ENCODE measurements at regions not wholly inside any gene's neighbourhood (a gene's known extent, or its start where the extent isn't known, plus 50 kb on each side); places are given as distances from the start of the nearest gene placed in this dataset.
"Not testable (repeated sequence)": the region's sequence is repeated elsewhere in the genome, so short reads cannot be mapped to it uniquely, and the experiment has no call there.

DNA sequence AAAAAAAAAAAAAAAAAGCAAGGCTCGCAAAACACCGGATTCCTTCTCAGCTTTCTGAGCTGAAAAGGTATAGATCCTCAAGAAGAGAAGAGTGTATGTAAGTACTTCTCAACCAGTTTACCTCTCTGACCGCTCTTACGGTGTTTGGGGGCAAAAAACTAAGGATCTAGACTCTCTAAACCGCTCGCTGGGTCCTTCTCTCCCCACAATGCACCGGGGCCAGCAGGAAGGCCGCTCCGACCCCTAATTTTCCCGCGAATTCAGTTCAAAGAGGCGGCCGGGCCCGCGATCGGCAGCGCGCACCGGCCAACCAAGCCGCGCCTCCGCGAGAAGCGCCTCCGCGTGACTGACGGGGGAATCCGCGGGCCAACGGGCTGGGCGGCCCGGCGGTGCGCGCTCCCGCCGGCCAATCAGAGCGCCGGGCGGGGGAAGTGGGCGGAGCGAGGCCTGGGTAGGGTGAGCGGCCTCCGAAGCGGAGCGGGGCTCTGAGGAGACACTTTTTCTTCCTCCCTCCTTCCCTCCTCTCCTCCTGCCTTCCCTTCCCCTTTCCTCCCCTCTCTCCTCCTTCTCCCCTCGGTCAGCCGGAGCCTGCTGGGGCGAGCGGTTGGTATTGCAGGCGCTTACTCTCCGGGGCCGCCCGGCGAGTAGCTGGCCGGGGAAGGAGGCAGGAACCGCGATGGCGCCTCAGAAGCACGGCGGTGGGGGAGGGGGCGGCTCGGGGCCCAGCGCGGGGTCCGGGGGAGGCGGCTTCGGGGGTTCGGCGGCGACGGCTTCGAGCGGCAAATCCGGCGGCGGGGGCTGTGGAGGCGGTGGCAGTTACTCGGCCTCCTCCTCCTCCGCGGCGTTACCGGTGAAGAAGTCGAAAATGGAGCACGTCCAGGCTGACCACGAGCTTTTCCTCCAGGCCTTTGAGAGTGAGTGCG lies 93.0 kb downstream of the CRLF3 start:
- DNase-seq = peak in 53 of 58 donors; percentile 28 to 88 (median 73)

DNA sequence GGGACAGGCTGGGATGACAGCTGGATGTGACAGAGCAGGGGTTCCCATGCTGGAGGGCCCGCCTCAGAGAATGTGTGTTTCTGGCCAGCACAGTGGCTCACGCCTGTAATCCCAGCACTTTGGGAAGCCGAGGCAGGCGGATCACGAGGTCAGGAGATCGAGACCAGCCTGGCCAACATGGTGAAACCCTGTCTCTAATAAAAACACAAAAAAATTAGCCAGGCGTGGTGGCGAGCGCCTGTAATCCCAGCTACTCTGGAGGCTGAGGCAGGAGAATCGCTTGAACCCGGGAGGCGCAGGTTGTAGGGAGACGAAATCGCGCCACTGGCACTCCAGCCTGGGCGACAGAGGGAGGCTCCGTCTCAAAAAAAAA lies 93.7 kb downstream of the CRLF3 start:
- not testable (repeated sequence) for DNase-seq

DNA sequence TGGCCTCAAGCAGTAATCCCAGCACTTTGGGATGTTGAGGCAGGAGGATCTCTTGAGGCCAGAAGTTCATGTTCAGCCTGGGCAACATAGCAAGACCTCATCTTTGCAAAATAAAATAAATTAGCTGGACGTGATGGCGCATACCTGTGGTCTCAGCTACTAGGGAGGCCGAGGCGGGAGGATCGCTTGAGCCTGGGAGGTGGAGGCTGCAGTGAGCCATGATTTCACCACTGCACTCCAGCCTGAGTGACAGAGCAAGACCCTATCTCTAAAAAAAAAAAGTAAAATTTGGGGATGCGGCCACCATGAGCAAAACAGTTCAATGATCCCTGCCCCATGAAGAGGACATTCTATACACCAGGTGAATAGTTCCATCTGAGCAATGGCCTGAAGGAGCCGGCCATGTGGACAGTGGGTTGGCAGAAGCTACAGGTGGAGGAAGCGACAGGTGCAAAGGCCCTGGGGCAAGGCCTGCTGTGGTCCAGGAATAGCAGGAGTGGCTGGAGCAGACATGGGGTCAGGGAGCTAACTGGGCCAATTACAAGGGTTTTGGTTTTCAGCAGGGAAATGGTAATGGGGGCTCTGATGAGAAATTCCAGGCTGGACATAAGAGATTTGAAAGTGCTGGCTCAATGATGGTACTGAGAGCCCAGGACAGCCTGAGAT lies 94.2 kb downstream of the CRLF3 start:
- DNase-seq = not testable (repeated sequence)

DNA sequence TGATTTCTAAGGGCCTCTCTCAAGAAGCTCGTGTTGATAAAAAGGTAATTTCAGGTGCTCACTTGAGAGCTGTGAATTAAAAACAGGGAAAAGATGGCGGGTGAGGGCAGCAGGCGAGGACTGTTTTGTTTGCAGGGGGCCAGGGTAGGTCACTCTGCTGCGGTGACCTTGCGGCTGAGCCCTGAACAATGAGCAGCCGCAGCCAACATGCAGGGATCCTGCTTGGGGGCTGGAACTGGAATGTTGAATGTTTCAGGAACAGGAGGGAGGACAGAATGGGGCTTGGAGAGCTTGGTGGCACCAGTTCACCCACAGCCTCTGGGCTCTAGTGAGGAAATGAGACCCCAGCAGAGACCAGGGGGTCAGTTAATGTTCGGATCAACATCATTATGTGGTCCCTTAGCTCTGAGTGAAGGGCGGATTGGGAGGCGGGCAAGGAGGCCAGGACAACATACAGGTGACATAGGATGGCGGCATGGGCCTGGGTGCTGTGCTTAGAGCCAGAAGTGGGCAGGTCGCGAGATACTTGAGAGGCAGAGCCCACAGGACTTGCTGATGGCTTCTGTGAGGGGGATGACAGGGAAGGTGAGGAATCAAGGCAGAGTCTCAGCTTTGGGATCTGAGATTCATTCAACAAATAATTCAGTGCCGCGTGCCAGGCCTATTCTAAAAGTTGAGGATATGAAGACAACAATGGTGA lies 94.9 kb downstream of the CRLF3 start:
- DNase-seq = not testable (repeated sequence)

DNA sequence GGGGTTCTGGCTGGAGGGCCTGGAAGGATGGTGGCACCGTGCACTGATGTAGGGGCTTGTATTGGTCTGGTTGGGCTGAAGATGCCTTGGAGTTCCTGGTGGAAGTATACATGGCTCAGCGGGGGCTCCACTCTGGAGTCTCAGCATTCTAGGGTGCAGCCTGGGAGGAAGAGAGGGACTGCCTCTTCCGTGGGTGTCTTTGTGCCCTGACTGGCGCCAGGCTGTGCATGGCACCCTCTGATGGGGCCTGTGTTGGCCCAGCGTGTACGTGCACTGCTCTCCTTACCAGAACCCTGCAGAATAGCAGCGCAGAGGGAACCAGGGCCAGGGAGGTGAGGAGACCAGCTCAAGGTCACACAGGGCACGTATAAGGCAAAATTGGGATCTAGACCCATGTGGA lies 97.0 kb downstream of the CRLF3 start:
- DNase-seq = not testable (repeated sequence)

DNA sequence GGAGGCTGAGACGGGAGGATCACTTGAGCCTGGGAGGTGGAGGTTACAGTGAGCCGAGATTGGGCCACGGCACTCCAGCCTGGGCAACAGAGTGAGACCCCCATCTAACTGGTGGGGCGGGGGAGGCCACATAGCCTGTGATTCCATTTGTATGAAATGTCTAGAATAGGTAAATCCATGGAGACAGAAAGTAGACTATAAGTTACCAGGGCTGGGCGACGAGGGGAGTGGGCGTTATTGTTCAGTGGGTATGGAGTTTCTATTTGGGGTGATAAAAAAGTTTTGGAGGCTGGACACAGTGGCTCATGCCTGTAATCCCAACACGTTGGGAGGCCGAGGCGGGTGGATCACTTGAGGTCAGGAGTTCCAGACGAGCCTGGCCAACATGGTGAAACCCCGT lies 97.8 kb downstream of the CRLF3 start:
- not testable (repeated sequence) for DNase-seq

DNA sequence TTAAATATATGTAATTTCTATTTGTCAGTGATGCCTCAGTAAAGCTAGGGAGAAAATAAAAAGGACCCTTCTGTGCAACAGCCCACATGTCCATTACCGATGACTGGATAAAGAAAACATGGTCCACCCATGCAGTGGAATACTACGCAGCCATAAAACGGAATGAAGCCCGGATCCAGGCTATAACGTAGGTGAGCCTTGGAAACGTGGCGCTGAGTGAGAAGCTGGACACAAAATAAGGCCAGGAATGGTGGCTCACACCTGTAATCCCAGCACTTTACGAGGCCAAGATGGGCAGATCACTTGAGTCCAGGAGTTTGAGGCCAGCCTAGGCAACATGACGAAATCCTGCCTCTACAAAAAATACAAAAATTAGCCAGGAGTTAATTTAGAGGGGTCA lies 98.2 kb downstream of the CRLF3 start:
- DNase-seq = not testable (repeated sequence)

DNA sequence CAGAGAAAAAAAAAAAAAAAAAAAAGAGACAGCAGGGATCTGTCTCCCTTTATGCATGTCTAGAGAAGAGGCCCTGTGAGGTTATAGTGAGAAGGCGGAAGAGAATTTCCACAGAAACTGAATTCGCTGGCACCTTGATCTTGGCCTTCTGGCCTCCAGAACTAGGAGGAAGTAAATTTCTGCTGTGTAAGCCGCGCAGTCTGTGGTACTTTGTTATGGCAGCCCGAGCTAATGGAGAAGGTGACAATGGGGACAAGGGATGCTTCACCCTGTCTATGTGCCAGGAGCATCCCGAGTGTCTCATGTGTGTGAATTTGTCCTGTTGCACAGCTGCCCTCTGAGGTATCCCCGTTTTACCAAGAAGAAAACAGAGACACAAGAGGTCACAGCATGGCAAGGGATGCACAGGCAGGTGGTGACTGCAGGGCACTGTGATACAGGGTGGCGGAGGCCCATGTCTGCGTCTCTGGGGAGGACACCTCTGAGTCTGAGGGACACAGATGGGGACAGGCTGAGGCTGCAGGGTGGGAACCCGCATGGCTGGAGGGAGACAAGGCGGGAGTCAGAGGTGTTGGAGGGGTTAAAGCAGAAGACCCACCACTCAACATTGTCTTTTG lies 100.3 kb downstream of the CRLF3 start:
- not testable (repeated sequence) for DNase-seq

DNA sequence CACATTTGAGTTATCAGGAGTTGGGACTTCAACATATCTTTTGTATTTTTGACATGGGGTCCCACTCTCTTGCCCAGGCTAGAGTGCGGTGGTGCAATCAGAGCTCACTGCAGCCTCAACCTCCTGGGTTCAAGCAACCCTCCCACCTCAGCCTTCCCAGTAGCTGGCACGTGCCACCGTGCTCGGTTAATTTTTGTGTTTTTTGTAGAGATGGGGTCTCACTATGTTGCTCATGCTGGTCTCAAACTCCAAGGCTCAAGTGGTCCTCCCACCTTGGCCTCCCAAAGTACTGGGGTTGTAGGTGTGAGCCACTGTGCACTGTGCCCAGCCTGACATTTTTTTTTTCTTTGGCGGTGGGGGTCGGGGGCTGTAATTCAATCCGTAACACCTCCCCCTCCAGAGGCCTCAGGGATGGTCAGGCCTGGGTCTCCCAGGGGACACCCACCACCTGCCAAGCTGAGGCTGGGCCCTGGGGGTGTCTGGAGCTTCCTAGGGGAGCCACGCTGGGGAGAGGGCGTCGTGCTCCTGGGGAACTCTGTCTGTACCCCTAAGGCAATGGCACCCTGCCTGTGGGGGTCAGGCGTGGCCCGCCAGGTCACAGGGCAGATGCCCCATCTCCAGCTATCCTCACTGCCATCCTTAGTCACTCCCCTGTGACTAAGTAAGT lies 102.2 kb downstream of the CRLF3 start:
- DNase-seq = not testable (repeated sequence)

DNA sequence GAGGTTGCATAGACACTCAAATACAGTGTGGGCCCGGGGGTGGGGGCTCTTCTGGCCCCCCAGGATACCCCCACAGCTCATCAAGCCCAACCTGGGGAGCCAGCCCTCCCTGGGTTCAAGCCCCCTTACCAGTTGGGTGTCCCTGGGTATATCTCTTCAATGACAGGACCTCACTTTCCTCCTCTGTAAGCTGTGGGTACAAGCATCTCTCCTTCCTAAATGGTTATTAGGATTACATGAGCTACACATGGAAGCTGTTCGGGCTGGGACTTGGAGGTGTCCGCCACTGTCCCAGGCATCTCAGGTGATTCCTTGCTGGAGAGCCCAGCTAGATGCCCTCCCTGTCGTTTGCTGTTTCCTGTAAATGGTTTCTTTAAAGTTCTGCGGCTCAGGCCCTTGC lies 103.5 kb downstream of the CRLF3 start:
- not testable (repeated sequence) for DNase-seq

DNA sequence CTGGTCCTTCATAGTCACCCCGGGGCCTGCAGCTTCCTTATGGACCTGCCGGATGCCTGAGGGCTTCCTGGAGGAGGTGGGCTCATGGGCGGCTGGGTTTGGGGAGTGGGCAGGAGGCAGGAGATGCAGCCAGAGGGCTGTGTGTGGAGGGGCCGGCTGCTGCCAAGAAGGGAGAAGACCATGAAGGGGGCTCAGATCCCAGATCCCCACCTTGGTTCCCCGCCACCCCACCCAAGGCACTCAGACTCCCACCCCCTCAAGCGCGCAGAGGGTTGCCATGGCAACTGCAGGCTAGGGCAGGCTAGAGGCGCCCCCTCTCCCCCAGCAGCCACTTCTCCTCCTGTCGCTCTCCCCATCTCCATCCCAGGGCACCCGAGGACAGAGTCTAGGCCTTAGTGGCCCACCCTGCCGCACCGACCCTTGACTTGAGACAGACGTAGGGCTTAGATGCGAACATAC lies 104.5 kb downstream of the CRLF3 start:
- no peak for DNase-seq

DNA sequence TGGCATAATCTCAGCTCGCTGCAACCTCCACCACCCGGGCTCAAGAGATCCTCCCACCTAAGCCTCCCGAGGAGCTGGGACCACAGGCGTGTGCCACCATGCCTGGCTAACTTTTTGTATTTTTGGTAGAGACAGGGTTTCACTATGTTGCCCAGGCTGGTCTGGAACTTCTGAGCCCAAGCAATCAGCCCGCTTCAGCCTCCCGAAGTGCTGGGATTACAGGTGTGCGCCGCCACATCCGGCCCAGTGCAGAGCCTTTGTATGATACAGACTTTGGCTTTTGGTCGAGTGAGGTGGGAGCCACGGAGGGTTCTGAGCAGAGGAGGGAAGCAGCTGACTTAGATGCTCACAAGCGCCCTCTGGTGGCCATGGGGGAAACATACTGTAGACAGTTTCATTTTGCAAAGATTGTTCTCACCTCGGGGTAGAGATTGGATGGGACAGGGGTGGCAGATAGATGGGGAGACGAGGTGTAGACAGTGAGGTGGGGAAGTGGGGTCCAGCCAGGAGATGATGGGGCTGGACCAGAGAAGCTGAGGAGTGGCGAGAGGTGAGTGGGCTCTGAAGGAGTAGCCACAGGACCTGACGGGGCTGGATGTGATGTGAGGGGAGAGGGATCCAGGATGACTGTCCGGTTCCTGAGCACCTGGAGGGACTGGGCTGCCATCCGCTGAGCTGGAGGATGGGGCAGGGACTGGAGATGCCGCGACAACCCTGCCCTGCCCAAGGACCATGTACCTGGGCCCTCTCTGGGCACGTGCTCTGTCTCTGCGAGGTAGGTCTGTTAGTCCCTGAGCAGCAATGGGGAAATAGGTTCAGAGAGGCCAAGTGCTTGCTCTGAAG lies 105.1 kb downstream of the CRLF3 start:
- DNase-seq = peak in 11 of 58 donors; percentile 5 to 65 (median 24)

DNA sequence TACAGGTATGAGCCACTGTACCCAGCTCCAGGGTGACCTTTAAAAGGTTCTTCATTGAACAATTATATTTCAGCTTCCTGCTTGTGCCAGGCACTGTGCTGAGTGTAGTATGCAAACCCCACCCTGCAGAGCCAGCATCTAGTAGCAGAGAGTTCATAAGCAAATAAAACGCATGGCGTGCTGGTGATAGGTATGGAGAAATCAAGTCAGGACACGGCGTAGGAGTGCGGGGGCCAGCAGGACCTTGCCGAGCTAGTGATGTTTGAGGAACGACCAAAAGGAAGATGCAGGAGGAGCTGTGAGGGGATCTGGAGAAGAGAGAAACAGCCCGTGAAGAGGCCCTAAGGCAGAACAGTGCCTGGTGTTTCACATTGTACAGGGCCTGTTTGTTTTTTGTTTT lies 105.8 kb downstream of the CRLF3 start:
- not testable (repeated sequence) for DNase-seq

DNA sequence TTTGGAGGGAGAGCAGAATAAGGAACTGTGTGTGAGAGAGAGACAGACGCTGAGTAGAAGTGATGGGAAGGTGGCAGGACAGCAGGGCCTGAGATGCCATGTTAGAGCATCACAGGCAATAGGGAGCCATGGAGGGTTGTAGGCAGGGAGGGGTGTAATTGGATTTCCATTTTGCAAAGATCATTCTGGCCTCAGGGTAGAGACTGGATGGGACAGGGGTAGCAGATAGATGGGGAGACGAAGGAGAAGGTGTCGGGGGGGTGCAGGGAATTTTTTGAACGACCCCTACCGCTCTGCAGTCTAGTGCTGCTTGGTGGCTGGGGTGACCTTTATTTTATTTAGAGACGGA lies 106.4 kb downstream of the CRLF3 start:
- not testable (repeated sequence) for DNase-seq

DNA sequence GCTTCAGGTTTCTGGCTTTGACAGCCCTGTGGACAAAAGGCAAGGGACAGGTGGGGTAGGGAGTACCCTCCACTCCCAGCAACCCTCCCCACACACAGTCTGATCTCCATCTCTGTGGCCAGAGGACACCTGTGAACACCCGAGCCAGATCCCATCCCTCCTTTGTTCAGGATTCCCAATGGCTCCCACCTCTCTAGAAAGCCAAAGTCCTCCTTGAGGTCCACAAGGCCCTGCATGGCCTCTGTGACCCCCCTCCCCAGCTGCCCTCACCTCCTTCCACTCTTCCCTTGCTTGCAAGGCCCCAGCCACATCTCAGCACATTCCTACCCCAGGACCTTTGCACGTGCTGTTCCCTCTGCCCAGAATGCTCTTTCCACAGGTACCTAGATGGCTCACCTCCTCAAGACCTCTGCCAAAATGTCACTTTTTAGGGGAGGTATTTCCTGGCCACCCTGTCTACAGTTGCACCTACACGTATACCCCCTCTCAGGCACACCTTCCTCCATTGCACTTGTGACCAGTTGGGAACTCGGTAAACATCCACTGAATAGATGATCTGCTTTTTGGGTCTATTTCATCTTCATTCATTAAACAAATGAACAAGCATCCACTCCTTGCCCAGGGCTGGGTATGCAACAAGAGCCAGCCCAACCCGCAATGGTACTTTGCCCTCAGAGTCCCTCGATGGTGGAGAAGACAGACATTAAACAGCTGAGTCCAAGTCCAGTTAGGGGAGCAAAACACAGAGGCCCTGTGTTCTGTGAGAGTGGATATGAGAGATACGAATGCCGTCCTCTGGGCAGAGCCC lies 107.0 kb downstream of the CRLF3 start:
- no peak for DNase-seq

DNA sequence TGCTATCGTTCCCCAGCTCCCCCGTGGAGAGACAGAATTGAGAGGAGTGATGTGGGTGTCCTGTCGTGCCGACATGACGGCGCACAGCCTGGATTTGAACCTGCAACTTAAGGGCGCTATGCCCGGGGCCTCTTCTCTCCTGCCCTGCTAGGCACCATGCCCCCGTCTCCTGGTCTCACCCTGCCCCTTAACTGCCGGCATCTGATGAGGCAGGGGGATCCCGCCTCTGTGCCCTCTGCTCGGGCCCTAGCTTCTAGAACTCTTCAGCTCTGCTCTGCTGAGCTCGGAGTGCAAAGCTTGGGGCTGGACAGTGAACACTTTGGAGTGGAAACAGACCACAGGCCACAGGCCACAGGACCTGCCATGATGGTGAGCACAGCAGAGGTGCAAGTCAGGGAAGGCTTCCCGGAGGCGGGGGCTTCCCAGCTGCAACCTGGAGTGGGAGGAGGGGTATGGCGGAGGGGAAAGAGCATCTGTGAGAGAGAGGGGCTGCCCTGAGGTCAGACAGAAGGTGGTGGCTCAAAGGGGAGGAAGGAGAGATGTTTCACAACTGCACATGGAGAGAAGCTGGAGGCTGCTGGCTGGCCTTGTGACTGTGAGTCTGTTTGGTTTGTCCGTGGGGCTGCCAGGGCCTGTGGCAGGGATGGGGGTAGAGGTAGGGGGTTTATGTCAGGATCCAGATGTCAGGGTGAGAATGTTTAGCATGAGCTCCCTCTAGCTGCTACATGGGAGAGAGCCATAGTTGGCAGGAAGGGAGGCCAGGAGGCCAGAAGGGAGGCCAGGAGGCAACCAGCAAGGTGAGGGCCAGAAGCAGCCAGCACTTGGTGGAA lies 107.8 kb downstream of the CRLF3 start:
- no peak for DNase-seq

DNA sequence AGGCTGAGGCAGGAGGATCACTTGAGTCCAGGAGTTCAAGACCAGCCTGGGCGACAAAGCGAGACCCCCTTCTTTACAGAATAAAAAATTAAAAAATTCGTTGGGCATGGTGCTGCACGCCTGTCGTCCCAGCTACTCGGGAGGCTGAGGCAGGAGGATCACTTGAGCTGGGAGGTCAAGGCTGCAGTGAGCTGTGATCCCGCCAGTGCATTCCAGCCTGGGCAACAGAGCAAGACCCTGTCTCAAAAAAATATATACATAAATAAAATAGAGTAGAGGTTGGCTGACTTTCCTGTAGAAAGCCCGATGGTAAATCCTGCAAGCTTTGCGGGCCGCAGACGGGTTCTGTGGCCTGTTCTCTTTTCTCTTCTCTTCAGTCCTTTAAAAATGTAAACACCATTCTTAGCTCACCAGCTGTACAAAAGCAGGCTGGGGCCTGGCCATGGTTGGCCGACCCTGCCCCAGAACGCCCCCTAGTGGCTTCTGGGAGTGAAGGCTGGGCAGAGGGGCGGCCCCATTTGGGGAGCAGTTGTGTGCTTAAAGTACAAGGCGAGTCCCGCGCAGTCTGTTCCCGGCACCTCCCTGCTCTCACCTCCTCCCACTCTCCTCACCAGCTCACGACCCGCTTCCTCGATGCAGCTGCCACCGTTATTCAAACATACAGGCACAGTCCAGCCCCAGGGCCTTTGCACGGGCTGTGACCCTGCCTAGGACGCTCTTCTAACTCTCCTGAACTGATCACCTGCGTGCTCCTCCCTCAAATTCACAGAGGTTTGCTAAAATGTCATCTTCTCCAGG lies 109.5 kb downstream of the CRLF3 start:
- DNase-seq = peak in 6 of 58 donors; percentile 18 to 39 (median 29)
